M059J (cell line): ENCODE measurements at regions not wholly inside any gene's neighbourhood (a gene's known extent, or its start where the extent isn't known, plus 50 kb on each side); places are given as distances from the start of the nearest gene placed in this dataset.
A peak's percentile ranks its signal among the peaks of the same experiment; 100 is the strongest.

Experiments used
- DNase-seq: peaks from one replicate; pipeline ENCODE4 v3.0.0-alpha.2; 2012; ENCODE audit warnings: low read depth

- DNase-seq: peak; percentile 96
Measured at GRCh38 chr4:56757821-56758411, 63.6 kb downstream of the SPINK2 start.

- DNase-seq: peak; percentile 77
Measured at GRCh38 chr4:56757261-56757746, 64.2 kb downstream of the SPINK2 start.

- peak; percentile 82 for DNase-seq
Measured at GRCh38 chr4:56755901-56756300, 65.6 kb downstream of the SPINK2 start.

GRCh38 chr4:56752985-56753384 lies 68.5 kb downstream of the SPINK2 start:
- no peak for DNase-seq

- no peak for DNase-seq
Measured at GRCh38 chr4:56750231-56750630, 69.1 kb upstream of the HOPX start.

- DNase-seq: no peak
Measured at GRCh38 chr4:56748271-56748670, 67.2 kb upstream of the HOPX start.

GRCh38 chr4:56746639-56747038 lies 65.5 kb upstream of the HOPX start:
- no peak for DNase-seq

GRCh38 chr4:56745042-56745441 lies 63.9 kb upstream of the HOPX start:
- DNase-seq: no peak

GRCh38 chr4:56744030-56744429 lies 62.9 kb upstream of the HOPX start:
- peak; percentile 11 for DNase-seq

GRCh38 chr4:56743550-56743949 lies 62.5 kb upstream of the HOPX start:
- peak; percentile 39 for DNase-seq

- peak; percentile 63 for DNase-seq
Measured at GRCh38 chr4:56742080-56742871, 61.2 kb upstream of the HOPX start.

GRCh38 chr4:56741595-56741994 lies 60.5 kb upstream of the HOPX start:
- DNase-seq: no peak

GRCh38 chr4:56739066-56739777 lies 58.1 kb upstream of the HOPX start:
- DNase-seq: no peak

GRCh38 chr4:56737666-56738065 lies 56.6 kb upstream of the HOPX start:
- DNase-seq: no peak

GRCh38 chr4:56733352-56733751 lies 52.3 kb upstream of the HOPX start:
- DNase-seq: no peak

- DNase-seq: no peak
Measured at GRCh38 chr4:56732301-56732700, 51.2 kb upstream of the HOPX start.

- no peak for DNase-seq
Measured at GRCh38 chr4:56731857-56732256, 50.8 kb upstream of the HOPX start.
